ENCODE measurements at regions not wholly inside any gene's neighbourhood (a gene's known extent, or its start where the extent isn't known, plus 50 kb on each side); places are given as distances from the start of the nearest gene placed in this dataset.

DNA sequence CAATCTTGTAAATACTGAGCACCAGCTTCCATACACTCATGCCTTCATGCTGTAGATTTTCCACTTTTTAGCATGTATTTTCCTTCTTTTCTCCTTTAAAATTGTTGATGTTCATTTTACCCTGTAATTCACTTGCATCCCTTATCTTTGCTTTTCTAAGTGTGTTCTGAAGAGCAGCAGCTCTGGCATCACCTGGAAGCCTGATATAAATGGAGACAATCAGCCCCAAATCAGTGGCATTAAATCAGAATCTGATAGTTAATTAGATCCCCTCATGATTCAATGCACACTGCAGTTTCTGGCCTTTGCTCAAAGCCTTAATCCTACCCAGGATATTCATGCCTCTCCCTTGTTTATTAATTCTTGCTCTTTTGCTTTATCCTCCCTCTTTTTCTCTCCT is 942.4 kb downstream of the XPNPEP1 start:
- TF ChIP-seq, protein P1, sequence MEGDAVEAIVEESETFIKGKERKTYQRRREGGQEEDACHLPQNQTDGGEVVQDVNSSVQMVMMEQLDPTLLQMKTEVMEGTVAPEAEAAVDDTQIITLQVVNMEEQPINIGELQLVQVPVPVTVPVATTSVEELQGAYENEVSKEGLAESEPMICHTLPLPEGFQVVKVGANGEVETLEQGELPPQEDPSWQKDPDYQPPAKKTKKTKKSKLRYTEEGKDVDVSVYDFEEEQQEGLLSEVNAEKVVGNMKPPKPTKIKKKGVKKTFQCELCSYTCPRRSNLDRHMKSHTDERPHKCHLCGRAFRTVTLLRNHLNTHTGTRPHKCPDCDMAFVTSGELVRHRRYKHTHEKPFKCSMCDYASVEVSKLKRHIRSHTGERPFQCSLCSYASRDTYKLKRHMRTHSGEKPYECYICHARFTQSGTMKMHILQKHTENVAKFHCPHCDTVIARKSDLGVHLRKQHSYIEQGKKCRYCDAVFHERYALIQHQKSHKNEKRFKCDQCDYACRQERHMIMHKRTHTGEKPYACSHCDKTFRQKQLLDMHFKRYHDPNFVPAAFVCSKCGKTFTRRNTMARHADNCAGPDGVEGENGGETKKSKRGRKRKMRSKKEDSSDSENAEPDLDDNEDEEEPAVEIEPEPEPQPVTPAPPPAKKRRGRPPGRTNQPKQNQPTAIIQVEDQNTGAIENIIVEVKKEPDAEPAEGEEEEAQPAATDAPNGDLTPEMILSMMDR (conservative IDR thresholded peaks at IDR 0.05; ENCODE audit: low read depth, low read length), result no peak
- TF ChIP-seq EZH2 (IDR thresholded peaks at IDR 0.05; ENCODE audit: low read length, unreplicated experiment) (no peak), EZH2phosphoT487 (IDR thresholded peaks at IDR 0.05; ENCODE audit: borderline replicate concordance, low read length) (no peak)
